Natural killer cell (primary cell): ENCODE measurements at regions not wholly inside any gene's neighbourhood (a gene's known extent, or its start where the extent isn't known, plus 50 kb on each side); places are given as distances from the start of the nearest gene placed in this dataset.

Source experiments
- ATAC-seq, 3 donors: fragments of 150-1000 bp in 2 of 3; fragments of 200-7000 bp in 1 of 3; cut with Tn5 transposase; 1 replicate in 1 of 3; 2 replicates in 2 of 3; pipeline ENCODE4 v1.10.0; 2021; ENCODE audit warnings: mild to moderate bottlenecking in 2 of 3, moderate library complexity in 2 of 3
- DNase-seq, 2 donors: peaks; one replicate each; pipeline versions ENCODE4 v3.0.0 to v3.0.0-alpha.2; 2013 to 2021; ENCODE audit warnings: mixed read lengths in 1 of 2
- H3K27ac ChIP-seq: one replicate; pipeline ENCODE4 v1.5.1; 2013; ENCODE audit warnings: mild to moderate bottlenecking, low read length
- H3K27me3 ChIP-seq: one replicate; pipeline ENCODE4 v1.6.1; 2013; ENCODE audit warnings: low read length; ENCODE audit not compliant: control insufficient read depth, insufficient read depth
- H3K36me3 ChIP-seq: one replicate; pipeline ENCODE4 v1.6.1; 2013; ENCODE audit warnings: low read length; ENCODE audit not compliant: control insufficient read depth, insufficient read depth
- H3K4me1 ChIP-seq: one replicate; pipeline ENCODE4 v1.6.1; 2013; ENCODE audit warnings: low read length; ENCODE audit not compliant: control insufficient read depth, insufficient read depth
- H3K4me3 ChIP-seq: one replicate; pipeline ENCODE4 v1.5.1; 2013; ENCODE audit warnings: low read length
- H3K9me3 ChIP-seq: one replicate; pipeline ENCODE4 v1.6.1; 2013; ENCODE audit warnings: low read length; ENCODE audit not compliant: control insufficient read depth, insufficient read depth
- H3K27ac Mint-ChIP-seq, 2 donors: one replicate each; pipeline ENCODE4 v1.8.0; 2022; ENCODE audit warnings: mild to moderate bottlenecking in 2 of 2, mixed read lengths in 2 of 2, moderate library complexity in 1 of 2
- H3K27me3 Mint-ChIP-seq, 2 donors: one replicate each; pipeline ENCODE4 v1.8.0; 2022; ENCODE audit warnings: low read depth in 2 of 2, mixed read lengths in 2 of 2
- H3K36me3 Mint-ChIP-seq: one replicate; pipeline ENCODE4 v1.8.0; 2022; ENCODE audit warnings: mixed read lengths
- H3K4me1 Mint-ChIP-seq, 2 donors: one replicate each; pipeline ENCODE4 v1.8.0; 2022; ENCODE audit warnings: mixed read lengths in 2 of 2
- H3K4me3 Mint-ChIP-seq: one replicate; pipeline ENCODE4 v1.8.0; 2022; ENCODE audit warnings: mild to moderate bottlenecking, moderate library complexity, mixed read lengths
- H3K9me3 Mint-ChIP-seq, 2 donors: one replicate each; pipeline ENCODE4 v1.8.0; 2022; ENCODE audit warnings: mixed read lengths in 2 of 2
- WGBS: methylation state at CpG from one replicate; pipeline ENCODE4 v1.1.7; 2013; ENCODE audit warnings: missing lambda C conversion rate; ENCODE audit not compliant: insufficient coverage; 5-methylcytosine and 5-hydroxymethylcytosine counted together
- intact Hi-C: fragments of 100-400 bp; cut with micrococcal nuclease; formaldehyde crosslinking; loops from one replicate; pipeline ENCODE4 v1.14.2; 2022
- TF ChIP-seq, protein P1 (sequence below): fragments of 200-600 bp; IDR thresholded peaks from one replicate; pipeline ENCODE4 v1.8.0; 2022; ENCODE audit warnings: antibody characterized with exemption

DNA sequence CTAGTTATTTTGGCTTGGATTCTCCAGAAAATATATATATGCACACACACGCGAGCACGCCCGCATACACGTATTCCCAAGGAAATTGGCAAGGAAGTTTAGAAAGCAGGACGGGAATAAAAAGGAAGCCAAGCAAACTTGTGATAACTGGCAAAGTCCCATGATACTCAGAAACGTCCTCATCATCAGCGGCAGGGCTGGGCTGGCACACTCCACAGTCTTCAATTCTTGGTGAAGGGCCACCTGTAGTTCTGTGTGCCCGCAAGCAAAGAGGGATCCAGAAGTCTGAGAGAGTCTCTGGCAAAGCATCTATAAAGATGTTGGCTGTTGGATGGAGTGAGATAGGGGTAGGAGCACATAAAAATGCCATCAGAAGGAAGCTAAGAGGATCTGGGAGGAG lies 289.3 kb upstream of the CTNND2 start:
- Mint-ChIP-seq H3K27me3 (no peaks in the 10 kb centered on the region), H3K4me3 (no peak overlapping the region), H3K4me1 (no peaks in the 10 kb centered on the region), H3K9me3 (peaks cover 9 to 30% of the 10 kb centered on the region in 2 donors), H3K27ac (no peak overlapping the region), H3K36me3 (no peaks in the 10 kb centered on the region)
- H3K4me1 ChIP-seq, result no peaks in the 10 kb centered on the region
- no peaks in the 10 kb centered on the region for H3K27me3 ChIP-seq
- no peak for ATAC-seq
- WGBS, result 93% methylated on average over 9 of the region's 9 CpGs
- H3K27ac ChIP-seq, result no peak overlapping the region
- TF ChIP-seq, protein P1, sequence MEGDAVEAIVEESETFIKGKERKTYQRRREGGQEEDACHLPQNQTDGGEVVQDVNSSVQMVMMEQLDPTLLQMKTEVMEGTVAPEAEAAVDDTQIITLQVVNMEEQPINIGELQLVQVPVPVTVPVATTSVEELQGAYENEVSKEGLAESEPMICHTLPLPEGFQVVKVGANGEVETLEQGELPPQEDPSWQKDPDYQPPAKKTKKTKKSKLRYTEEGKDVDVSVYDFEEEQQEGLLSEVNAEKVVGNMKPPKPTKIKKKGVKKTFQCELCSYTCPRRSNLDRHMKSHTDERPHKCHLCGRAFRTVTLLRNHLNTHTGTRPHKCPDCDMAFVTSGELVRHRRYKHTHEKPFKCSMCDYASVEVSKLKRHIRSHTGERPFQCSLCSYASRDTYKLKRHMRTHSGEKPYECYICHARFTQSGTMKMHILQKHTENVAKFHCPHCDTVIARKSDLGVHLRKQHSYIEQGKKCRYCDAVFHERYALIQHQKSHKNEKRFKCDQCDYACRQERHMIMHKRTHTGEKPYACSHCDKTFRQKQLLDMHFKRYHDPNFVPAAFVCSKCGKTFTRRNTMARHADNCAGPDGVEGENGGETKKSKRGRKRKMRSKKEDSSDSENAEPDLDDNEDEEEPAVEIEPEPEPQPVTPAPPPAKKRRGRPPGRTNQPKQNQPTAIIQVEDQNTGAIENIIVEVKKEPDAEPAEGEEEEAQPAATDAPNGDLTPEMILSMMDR, result no peak
- no peak for DNase-seq
- peaks cover 10% of the 10 kb centered on the region for H3K9me3 ChIP-seq
- no peaks in the 10 kb centered on the region for H3K36me3 ChIP-seq
- intact Hi-C loops, result no loop called here
- H3K4me3 ChIP-seq, result no peak overlapping the region

DNA sequence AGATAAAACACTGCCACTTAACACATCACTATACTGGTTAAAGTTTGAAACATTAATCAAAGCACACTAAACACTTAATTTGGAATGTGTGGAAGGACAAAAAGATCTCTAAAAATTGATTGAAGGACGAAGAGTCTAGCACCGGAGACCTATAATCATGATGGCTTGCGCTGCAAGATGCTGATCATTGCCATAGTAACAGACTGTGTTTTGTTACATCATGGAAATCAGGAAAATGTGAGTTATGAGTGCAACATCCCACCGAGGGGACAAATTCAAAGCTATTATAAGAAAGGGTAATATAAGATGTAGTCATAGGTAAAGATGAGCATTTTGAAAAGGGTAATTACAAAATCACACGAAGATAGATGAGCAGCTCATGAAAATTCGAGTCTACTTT lies 278.8 kb upstream of the CTNND2 start:
- intact Hi-C loops, result no loop called here
- H3K4me1 ChIP-seq, result no peaks in the 10 kb centered on the region
- H3K9me3 ChIP-seq, result no peaks in the 10 kb centered on the region
- no peak overlapping the region for H3K27ac Mint-ChIP-seq
- no peak overlapping the region for H3K4me3 Mint-ChIP-seq
- 81% methylated on average over 6 of the region's 6 CpGs for WGBS
- no peak overlapping the region for H3K4me3 ChIP-seq
- H3K36me3 Mint-ChIP-seq, result no peaks in the 10 kb centered on the region
- no peaks in the 10 kb centered on the region for H3K4me1 Mint-ChIP-seq
- ATAC-seq (no peak), DNase-seq (no peak)
- no peaks in the 10 kb centered on the region for H3K27me3 ChIP-seq
- no peaks in the 10 kb centered on the region for H3K36me3 ChIP-seq
- peaks cover 6 to 7% of the 10 kb centered on the region in 2 donors for H3K9me3 Mint-ChIP-seq
- TF ChIP-seq, protein P1, result no peak
- no peaks in the 10 kb centered on the region for H3K27me3 Mint-ChIP-seq
- no peak overlapping the region for H3K27ac ChIP-seq

DNA sequence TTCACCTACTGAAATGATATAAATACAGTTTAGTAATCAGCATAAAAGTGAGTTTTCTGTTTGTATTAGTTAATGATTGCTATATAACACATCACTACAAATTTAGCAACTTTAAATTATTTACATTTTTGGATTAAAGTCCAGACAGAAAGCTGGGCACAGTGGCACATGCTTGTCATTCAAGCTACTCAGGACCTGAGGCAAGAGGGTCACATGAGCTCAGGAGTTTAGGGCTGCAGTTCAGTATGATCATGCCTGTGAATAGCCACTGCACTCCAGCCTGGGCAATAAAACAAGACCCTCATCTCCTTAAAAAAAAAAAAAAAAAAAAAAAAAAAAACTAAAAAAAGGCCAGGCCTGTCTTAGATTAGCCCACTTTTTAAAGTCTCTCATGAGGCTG lies 273.6 kb upstream of the CTNND2 start:
- H3K4me1 ChIP-seq, result no peaks in the 10 kb centered on the region
- DNase-seq (no peak), ATAC-seq (no peak)
- no peaks in the 10 kb centered on the region for H3K27me3 Mint-ChIP-seq
- H3K36me3 ChIP-seq, result no peaks in the 10 kb centered on the region
- no peaks in the 10 kb centered on the region for H3K9me3 ChIP-seq
- H3K27ac Mint-ChIP-seq, result no peak overlapping the region
- TF ChIP-seq, protein P1, result no peak
- intact Hi-C loops, result no loop called here
- no peak overlapping the region for H3K4me3 Mint-ChIP-seq
- H3K27ac ChIP-seq, result no peak overlapping the region
- H3K4me1 Mint-ChIP-seq, result no peaks in the 10 kb centered on the region
- peaks cover 5 to 7% of the 10 kb centered on the region in 2 donors for H3K9me3 Mint-ChIP-seq
- H3K27me3 ChIP-seq, result no peaks in the 10 kb centered on the region
- H3K4me3 ChIP-seq, result no peak overlapping the region
- H3K36me3 Mint-ChIP-seq, result no peaks in the 10 kb centered on the region

DNA sequence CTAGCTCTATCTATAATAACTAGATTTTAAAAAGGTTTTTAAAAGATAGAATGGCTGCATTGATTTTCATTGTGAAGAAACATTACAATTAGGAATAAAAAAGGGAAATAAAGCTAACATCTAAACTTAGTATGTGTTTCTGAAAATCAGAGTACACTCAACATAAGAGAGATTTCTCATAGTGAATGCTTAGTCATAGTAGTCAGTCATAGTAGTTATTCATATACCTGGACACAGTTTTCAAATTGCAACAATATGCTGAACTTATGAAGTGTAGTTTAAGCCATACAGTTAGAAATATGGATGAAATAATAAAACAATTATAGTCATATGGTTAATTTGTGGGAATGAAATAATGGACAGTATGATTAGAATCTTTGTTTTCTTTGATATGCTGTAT lies 273.0 kb upstream of the CTNND2 start:
- no peak for ATAC-seq
- no peaks in the 10 kb centered on the region for H3K27me3 Mint-ChIP-seq

More for the DNA sequence above, 273.0 kb upstream of the CTNND2 start:
- H3K4me3 Mint-ChIP-seq, result no peak overlapping the region
- TF ChIP-seq, protein P1, result no peak
- DNase-seq, result no peak
- H3K9me3 Mint-ChIP-seq, result peaks cover 7% of the 10 kb centered on the region in 2 donors
- intact Hi-C loops, result no loop called here
- no peaks in the 10 kb centered on the region for H3K4me1 ChIP-seq
- H3K4me3 ChIP-seq, result no peak overlapping the region
- no peak overlapping the region for H3K27ac Mint-ChIP-seq
- no peaks in the 10 kb centered on the region for H3K27me3 ChIP-seq
- H3K27ac ChIP-seq, result no peak overlapping the region
- no peaks in the 10 kb centered on the region for H3K36me3 ChIP-seq
- H3K36me3 Mint-ChIP-seq, result no peaks in the 10 kb centered on the region
- no peaks in the 10 kb centered on the region for H3K4me1 Mint-ChIP-seq
- no peaks in the 10 kb centered on the region for H3K9me3 ChIP-seq
